Muscle layer of duodenum (tissue), 2 donors: ENCODE measurements at regions not wholly inside any gene's neighbourhood (a gene's known extent, or its start where the extent isn't known, plus 50 kb on each side); places are given as distances from the start of the nearest gene placed in this dataset.
"Not testable (repeated sequence)": the region's sequence is repeated elsewhere in the genome, so short reads cannot be mapped to it uniquely, and the experiment has no call there.

Experiments used
- H3K27ac ChIP-seq: one replicate; pipeline ENCODE4 v1.7.0; 2013; ENCODE audit warnings: mild to moderate bottlenecking, low read length
- H3K27me3 ChIP-seq: one replicate; pipeline ENCODE4 v1.7.0; 2013; ENCODE audit warnings: low read depth, mild to moderate bottlenecking, control low read depth, low read length
- H3K36me3 ChIP-seq, 2 donors: one replicate each; pipeline ENCODE4 v1.7.0; 2013; ENCODE audit warnings: low read length in 2 of 2, control low read depth in 1 of 2, mild to moderate bottlenecking in 1 of 2; ENCODE audit not compliant: insufficient read depth in 2 of 2, control insufficient read depth in 1 of 2
- H3K4me1 ChIP-seq, 2 donors: one replicate each; pipeline ENCODE4 v1.7.0; 2013; ENCODE audit warnings: low read length in 2 of 2, mild to moderate bottlenecking in 2 of 2, control low read depth in 1 of 2, moderate library complexity in 1 of 2; ENCODE audit not compliant: insufficient read depth in 2 of 2, control insufficient read depth in 1 of 2
- H3K4me3 ChIP-seq, 2 donors: one replicate each; pipeline ENCODE4 v1.7.0; 2013; ENCODE audit warnings: low read length in 2 of 2, low read depth in 1 of 2, mild to moderate bottlenecking in 1 of 2
- H3K9me3 ChIP-seq, 2 donors: one replicate each; pipeline ENCODE4 v1.7.0; 2013; ENCODE audit warnings: low read length in 2 of 2, control low read depth in 1 of 2, mild to moderate bottlenecking in 1 of 2; ENCODE audit not compliant: control insufficient read depth in 1 of 2
- donor health status: healthy.

DNA sequence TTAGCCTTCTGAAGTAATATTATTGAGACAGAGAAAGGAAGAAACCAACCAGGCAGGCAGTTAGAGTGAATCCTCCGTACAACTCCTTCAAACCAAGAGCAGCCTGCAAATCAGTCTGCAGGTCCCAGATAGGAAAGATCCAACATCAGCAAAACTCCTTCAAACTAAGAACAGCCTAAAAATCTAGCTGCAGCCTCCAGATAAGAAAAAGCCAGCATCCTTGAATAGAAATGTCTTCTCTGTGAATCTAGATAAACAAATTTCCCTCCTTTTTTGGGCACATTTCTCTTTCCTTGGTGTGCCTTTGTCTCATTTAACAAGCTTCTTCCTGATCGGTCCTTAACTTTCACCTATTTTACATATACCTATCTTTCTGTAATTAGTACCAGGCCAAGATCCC lies 1004.6 kb upstream of the TMEFF2 start:
- H3K4me3 ChIP-seq = no peak overlapping the region
- H3K36me3 ChIP-seq = no peaks in the 10 kb centered on the region
- no peaks in the 10 kb centered on the region for H3K4me1 ChIP-seq
- H3K27me3 ChIP-seq = no peaks in the 10 kb centered on the region
- H3K27ac ChIP-seq = no peak overlapping the region
- H3K9me3 ChIP-seq = no peaks in the 10 kb centered on the region

GRCh38 chr2:193187816-193188215 lies 993.1 kb upstream of the TMEFF2 start:
- no peaks in the 10 kb centered on the region for H3K36me3 ChIP-seq
- peak overlapping the region in 1 of 2 donors; percentile 31 for H3K4me3 ChIP-seq
- H3K27me3 ChIP-seq = no peaks in the 10 kb centered on the region
- no peaks in the 10 kb centered on the region for H3K9me3 ChIP-seq
- H3K27ac ChIP-seq = no peak overlapping the region
- no peaks in the 10 kb centered on the region for H3K4me1 ChIP-seq

- H3K27ac ChIP-seq, H3K4me3 ChIP-seq, H3K4me1 ChIP-seq: not testable (repeated sequence)
Observed at GRCh38 chr2:193170981-193171380, 976.2 kb upstream of the TMEFF2 start.

GRCh38 chr2:193156480-193156879 lies 961.7 kb upstream of the TMEFF2 start:
- Histone ChIP-seq H3K27ac (no peak overlapping the region), H3K4me3 (no peak overlapping the region), H3K9me3 (no peaks in the 10 kb centered on the region), H3K4me1 (no peaks in the 10 kb centered on the region), H3K36me3 (no peaks in the 10 kb centered on the region), H3K27me3 (no peaks in the 10 kb centered on the region)

More at GRCh38 chr2:193170981-193171380, 976.2 kb upstream of the TMEFF2 start:
- H3K9me3 ChIP-seq, H3K36me3 ChIP-seq, H3K27me3 ChIP-seq: not testable (repeated sequence)

DNA sequence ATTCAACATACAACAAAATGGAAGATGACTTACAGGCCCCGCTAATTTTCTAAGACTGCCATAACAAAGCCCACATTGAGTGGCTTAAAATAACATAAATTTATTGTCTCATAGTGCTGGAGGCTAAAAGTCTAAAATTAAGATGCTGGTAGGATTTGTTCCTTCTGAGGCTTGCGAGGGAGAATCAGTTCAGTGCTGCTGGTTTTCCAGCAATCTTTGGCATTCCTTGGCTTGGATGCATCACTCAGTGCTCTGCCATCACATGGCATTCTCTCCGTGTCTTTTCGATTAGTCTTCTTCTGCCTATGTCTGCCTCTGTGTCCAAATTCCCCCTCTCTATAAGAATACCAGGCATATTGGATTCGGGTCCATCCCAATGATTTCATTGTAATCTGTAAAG lies 959.3 kb upstream of the TMEFF2 start:
- Histone ChIP-seq H3K4me1 (no peaks in the 10 kb centered on the region), H3K9me3 (no peaks in the 10 kb centered on the region), H3K27me3 (no peaks in the 10 kb centered on the region), H3K27ac (no peak overlapping the region), H3K36me3 (no peaks in the 10 kb centered on the region), H3K4me3 (no peak overlapping the region)

DNA sequence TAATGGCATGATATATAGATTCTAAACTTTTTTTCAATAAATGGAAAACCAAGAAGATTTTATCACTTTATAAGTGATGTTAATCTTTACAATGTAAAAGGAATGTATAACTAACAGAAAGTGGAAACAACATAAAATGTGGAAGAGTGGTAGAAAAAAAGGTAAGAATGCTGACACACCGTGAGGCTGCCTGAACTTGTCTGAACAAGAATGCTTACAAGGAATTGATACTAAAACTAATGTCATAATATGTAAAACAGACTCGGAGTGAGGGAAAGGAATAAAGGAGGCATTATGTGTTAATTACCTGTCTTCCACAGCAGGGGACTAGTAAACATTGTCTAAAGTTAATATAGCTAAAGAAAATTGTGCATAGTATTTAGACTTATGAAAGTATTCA lies 958.8 kb upstream of the TMEFF2 start:
- Histone ChIP-seq H3K9me3 (no peaks in the 10 kb centered on the region), H3K4me1 (no peaks in the 10 kb centered on the region), H3K27ac (no peak overlapping the region), H3K4me3 (no peak overlapping the region), H3K27me3 (no peaks in the 10 kb centered on the region), H3K36me3 (no peaks in the 10 kb centered on the region)

- H3K4me1 ChIP-seq, H3K9me3 ChIP-seq, H3K27ac ChIP-seq, H3K36me3 ChIP-seq, H3K4me3 ChIP-seq, H3K27me3 ChIP-seq: not testable (repeated sequence)
Observed at GRCh38 chr2:193142467-193142866, 947.7 kb upstream of the TMEFF2 start.

GRCh38 chr2:193141998-193142397 lies 947.3 kb upstream of the TMEFF2 start:
- peaks cover 0 to 5% of the 10 kb centered on the region in 2 donors for H3K9me3 ChIP-seq

DNA sequence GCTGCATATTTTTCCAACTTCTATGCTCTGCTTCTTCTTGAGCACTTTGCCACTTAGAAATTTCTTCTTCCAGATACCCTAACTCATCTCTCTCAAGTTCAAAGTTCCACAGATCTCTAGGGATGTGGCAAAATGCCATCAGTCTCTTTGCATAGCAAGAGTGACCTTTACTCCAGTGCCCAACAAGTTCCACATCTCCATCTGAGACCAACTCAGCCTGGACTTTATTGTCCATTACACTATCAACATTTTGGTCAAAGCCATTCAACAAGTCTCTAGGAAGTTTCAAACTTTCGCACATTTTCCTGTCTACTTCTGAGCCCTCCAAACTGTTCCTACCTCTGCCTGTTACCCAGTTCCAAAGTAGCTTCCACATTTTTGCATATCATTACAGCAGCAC lies 946.2 kb upstream of the TMEFF2 start:
- not testable (repeated sequence) for H3K4me3 ChIP-seq, H3K4me1 ChIP-seq, H3K27me3 ChIP-seq

More at GRCh38 chr2:193141998-193142397, 947.3 kb upstream of the TMEFF2 start:
- Histone ChIP-seq H3K4me1 (no peaks in the 10 kb centered on the region), H3K27ac (no peak overlapping the region), H3K27me3 (no peaks in the 10 kb centered on the region), H3K4me3 (no peak overlapping the region), H3K36me3 (no peaks in the 10 kb centered on the region)

GRCh38 chr2:193124815-193125214 lies 930.1 kb upstream of the TMEFF2 start:
- Histone ChIP-seq H3K9me3 (no peaks in the 10 kb centered on the region), H3K27me3 (no peaks in the 10 kb centered on the region), H3K4me1 (no peaks in the 10 kb centered on the region), H3K27ac (no peak overlapping the region), H3K4me3 (no peak overlapping the region), H3K36me3 (no peaks in the 10 kb centered on the region)

More for the DNA sequence above, 946.2 kb upstream of the TMEFF2 start:
- not testable (repeated sequence) for H3K27ac ChIP-seq, H3K36me3 ChIP-seq, H3K9me3 ChIP-seq

GRCh38 chr2:193114827-193115226 lies 920.1 kb upstream of the TMEFF2 start:
- Histone ChIP-seq H3K36me3 (no peaks in the 10 kb centered on the region), H3K27me3 (no peaks in the 10 kb centered on the region), H3K9me3 (no peaks in the 10 kb centered on the region), H3K4me1 (no peaks in the 10 kb centered on the region), H3K27ac (no peak overlapping the region), H3K4me3 (no peak overlapping the region)

DNA sequence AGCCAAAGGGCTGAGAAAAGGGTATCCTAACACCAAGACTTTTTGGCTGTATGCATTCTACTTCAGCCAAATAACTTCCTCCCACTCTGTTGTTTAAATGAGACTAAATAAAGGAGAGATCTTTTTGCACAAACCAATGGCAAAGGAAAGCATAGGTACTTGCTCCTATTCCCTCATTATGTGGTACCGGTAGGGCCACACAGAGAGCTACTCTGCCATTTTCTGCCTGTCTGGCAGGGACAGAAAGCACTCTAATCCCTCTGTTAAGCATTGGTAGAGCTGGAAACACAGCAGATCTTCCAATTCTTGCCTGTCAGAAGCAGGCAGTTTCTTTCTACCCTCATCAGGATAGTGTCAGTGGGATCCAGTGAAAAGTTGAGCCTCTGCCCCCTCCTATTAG lies 918.3 kb upstream of the TMEFF2 start:
- no peak overlapping the region for H3K27ac ChIP-seq
- no peaks in the 10 kb centered on the region for H3K36me3 ChIP-seq
- no peaks in the 10 kb centered on the region for H3K4me1 ChIP-seq
- H3K4me3 ChIP-seq = no peak overlapping the region
- H3K27me3 ChIP-seq = no peaks in the 10 kb centered on the region
- no peaks in the 10 kb centered on the region for H3K9me3 ChIP-seq
